Left kidney (tissue), 1 donor: ENCODE measurements at regions not wholly inside any gene's neighbourhood (a gene's known extent, or its start where the extent isn't known, plus 50 kb on each side); places are given as distances from the start of the nearest gene placed in this dataset.

Experiments used
- DNase-seq: peaks from one replicate; pipeline ENCODE4 v3.0.0-alpha.2; 2013

DNA sequence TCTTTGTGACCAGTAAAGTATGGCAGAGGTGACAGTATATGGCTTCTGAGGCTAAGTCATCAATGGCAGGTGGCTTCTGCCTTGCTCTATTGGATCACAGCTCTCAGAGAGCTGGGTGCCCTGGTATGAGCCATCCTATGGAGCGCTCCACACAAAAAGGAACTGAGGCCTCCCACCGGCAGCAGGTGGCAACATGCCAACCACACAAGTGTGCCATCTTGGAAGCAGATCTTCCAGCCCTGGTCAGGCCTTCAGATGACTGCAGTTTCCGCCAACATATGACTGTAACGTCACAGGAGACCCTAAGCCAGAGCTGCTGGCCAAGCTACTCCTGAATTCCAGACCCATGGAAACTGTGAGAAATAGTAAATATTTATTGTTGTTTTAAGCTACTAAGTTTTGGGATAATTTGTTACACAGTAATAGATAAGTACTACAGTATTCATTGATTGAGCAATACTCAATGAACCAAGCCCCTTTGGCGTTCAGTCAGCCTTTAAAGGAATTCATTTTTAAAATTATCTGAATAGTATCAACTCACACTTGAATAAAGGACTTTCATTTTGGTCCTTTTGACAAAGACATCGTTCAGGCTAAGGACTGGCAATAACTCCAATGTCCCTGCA is 69.4 kb upstream of the LHX1 start:
- no peak for DNase-seq

DNA sequence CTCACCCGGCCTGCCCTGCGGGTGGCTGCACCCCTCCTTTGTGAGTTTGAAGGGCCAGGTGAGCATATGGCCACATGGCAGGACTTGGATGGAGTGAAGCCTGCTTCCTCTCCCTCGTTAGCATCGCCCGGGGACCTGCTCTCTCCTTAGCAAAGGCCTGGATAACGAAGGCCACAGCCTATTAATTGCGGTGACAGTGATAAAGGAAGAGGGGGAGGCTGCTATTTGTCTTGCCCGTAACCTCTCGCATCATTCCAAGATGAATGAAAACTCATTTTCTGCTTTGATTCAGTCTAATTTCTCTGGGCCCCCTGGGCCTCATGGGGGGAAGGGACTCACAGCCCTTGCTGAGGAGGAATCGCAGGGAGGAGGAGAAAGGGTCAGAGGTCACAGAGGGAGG is 68.5 kb upstream of the LHX1 start:
- no peak for DNase-seq

DNA sequence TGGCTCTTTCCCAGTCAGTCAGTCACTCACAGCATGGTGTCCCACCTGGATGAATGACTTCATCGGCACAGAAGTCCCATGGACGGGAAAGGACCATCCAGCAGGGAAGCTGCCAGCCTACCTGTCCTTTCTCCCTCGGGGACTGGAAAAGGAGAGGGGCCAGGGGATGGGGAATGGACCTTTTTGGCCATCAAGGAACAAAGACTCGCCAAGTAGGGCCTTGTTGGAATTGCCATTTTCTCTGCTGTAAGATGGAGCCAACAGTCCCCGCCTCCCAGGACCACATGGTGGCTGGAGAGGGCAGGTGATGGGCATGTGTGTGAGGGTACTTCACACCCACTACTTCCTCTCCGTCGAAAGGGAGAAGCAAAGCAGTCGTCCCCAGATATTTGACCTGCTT is 67.8 kb upstream of the LHX1 start:
- DNase-seq, result no peak

DNA sequence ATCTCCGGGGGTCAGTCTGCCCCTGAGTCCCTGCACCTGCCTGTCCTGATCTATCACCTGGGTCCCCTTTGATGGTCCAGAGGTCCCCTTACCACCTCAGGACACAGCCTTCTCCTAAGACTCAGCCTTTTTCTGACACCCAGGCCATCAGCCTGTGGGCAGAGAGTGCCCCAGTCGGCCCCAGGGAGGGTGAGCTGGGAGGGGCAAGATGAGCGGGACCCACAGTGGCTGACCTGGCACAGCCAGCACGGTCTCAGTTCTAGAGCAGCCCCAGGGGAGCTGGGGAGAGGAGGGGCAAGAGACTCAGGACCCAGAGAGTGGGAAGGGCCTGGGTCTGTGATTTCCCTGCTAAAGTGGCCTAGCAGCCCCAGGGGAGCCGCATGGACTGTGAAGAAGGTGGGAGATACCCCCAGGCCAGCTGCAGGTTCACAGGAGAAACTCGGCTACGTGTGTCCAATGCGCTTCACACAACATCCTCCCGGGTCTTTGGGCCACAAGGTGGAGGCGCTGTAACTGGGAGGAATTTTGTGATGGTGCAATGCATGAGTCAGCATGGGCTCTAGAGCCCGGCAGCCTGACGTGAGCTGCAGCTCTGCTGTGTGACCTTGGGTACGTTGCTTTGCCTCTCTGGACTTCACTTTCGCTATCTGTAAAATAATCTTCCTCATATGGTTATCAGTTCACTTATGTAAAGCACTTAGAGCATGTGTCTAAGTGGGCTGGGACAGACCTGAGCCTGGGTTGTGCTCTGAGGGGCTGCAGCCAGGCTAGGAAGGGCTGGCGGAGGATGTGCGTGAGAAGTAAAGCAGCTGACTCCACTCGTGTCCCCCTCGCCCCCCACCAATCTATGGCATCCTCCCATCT is 67.2 kb upstream of the LHX1 start:
- no peak for DNase-seq

DNA sequence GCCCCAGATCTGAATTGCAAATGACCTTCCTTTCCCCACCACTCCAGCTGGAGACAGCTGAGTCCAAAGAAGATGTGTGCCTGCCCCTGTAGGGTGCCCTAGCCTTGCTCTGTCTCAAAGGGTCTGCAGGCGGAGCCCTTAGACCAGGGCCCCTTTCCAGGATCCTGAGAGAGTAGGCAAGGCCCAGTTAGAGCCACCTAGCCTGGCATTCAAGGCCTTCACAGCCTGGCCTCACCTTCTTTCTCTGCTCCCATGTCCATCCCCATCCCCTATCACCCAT is 66.6 kb upstream of the LHX1 start:
- DNase-seq, result no peak

DNA sequence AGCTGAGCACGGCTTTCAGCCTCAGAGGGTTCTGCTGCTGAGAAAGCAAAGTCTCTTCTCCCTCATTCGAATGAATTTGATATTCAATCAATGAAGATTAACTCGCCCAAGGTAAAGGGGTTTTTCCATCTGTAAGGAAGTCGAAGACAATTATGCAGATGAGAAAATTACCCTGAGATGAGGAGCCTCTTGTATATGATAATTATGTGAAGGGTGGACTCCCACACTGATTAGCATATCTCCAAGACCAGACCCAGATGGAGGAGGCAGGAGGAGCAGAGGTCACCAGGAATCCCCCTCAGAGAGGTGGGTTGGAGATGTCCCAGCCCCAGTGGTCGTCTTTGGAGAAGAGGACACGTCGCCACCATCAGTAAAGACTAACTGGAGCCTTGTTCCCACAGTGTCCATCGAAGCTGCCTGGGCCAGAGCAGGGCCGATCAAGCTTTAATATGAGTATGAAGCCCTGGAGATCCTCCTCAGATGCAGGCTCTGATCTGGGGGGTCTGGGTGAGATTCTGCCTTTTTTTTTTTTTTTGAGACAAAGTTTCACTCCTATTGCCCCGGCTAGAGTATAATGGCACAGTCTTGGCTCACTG is 61.5 kb upstream of the LHX1 start:
- DNase-seq, result no peak

DNA sequence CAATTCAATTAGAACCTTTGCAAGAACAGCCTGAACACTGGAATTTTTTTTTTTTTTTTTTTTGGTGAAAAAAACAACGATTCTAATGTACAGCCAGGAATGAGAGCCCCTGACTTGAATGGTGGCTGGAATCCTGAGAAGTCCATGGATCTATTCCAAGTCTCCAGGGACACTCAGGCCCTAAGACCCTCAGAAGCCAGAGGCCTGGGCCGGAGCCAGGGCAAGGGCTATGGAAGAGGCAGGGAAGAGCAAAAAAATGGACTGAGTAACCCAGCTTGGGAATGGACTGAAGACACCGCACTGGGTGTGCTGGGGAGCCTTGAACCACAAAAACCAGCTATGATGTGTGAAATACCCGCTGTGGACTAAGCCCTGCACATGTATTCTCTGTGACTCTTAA is 60.3 kb upstream of the LHX1 start:
- no peak for DNase-seq

DNA sequence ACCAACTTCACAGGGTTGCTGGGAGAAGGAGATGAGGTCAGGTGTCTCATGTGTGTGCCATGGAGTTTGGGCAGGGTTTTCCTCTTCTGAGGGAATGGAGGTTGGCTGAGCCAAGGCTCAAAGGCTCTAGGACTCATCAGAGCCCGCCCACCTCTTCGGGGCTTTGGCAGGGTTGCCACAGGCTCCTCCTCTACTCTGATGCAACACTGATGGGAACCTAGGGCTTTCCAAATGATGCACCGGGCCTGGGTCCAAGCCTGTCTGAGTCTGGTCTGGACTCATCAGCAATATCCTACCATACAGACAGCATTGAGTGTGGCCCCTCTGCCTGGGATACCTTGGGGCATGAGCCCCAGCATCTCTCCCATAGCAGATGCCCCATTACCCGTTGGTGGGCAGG is 59.5 kb upstream of the LHX1 start:
- no peak for DNase-seq

DNA sequence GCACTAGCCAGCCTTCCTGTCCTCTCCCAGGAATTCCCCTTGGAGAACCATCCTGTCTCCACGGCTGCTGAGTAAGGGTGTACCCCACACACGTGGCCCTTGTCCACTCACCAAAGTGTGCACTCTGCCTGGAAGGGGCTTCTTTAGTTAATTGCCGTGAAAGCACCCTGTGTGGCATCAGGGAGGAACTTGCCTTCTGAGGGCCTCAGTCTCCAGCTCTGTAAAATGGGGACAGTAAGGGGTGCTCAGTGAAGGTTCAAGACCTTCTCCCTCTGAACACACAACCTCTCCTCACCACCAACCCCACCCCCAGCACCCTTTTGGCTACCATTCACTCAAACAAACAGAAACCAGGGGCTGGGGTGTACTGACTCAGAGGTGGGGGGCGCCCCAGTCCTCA is 59.1 kb upstream of the LHX1 start:
- DNase-seq, result no peak

DNA sequence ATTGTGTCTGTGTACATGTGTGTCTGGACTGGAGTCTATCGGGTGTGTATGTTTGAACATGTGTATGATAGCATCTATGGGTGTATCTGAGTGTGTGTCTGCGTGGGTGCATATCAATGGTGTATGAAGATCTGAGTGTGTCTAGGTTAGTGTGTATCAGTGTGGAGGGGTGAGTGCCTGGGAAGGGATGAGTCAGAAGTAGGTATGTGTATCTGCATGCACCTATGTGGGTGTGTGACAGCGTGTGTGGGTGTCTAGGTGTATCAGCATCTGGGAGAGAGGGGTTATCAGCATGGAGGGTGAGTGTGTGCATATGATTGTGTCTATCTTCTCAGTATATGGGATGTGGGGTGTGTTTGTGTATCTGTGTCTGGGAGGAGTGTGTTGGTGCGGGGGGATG is 58.2 kb upstream of the LHX1 start:
- DNase-seq, result no peak

DNA sequence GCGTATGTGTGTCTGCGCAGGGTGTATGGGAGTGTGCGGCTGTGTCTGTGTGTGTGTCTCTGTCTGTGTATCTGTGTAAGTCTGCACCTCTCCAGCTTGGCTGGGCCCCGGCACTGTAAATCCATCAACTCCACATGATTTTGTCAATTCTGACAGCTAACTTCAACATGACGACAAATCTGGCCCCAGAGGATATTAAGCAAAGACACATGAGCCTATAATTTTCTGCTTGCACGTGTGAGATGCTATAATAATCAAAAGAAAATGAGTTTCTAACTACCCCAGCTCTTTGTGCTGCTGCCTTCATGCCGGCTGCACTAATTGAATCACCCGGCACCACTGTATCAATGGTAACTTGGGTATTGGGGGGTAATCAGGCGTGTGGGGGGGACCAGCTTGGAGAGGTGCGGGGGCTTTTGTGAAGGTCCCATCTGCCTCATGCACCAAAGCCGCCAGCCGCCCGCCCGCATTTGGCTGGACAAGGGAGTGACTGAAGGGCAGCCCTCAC is 57.6 kb upstream of the LHX1 start:
- no peak for DNase-seq

DNA sequence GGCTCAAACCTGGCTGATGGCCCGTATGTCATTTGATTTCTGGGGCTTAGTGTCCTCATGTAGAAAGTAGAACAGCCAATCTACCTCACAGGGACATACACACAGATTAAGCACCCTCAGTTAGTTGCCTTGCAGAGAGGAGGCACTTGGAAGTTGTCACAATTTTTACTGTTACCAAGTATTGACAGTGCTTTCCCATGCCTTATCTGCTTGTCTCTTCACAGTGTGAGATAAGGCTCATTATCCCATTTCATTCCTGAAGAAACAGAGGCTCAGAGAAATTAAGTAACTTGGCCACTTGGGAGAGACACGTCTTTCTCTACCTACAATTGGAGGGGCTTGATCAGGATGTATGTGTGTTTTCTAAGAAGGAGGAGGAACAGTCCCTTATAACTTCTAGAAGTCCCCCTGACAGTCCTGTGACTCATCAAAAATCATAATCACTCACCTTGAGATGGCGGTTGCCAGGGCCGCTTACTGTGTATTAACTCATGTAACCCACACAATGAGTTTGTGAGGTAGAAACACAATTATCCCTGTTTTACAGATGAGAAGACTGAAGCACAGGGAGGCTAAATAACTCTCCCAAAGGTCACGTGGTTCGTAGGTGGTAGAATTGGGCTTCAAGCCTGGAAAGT is 56.9 kb upstream of the LHX1 start:
- no peak for DNase-seq

DNA sequence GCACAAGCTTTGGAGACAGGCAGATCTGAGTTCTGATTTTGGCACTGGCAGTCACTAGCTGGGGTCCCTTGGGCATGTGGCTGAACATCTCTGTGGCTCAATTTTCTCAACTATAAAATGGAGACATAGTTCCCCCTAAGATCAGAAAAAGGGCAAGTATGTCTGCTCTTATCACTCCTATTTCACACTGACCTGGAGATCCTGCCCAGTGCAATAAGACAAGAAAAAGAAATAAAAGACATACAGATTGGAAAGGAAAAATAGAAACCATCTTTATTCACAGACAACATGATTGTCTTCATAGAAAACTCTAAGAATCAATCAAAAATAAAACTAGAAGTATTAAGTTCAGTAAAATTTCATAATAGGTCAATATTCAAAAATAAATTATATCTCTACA is 56.0 kb upstream of the LHX1 start:
- no peak for DNase-seq

DNA sequence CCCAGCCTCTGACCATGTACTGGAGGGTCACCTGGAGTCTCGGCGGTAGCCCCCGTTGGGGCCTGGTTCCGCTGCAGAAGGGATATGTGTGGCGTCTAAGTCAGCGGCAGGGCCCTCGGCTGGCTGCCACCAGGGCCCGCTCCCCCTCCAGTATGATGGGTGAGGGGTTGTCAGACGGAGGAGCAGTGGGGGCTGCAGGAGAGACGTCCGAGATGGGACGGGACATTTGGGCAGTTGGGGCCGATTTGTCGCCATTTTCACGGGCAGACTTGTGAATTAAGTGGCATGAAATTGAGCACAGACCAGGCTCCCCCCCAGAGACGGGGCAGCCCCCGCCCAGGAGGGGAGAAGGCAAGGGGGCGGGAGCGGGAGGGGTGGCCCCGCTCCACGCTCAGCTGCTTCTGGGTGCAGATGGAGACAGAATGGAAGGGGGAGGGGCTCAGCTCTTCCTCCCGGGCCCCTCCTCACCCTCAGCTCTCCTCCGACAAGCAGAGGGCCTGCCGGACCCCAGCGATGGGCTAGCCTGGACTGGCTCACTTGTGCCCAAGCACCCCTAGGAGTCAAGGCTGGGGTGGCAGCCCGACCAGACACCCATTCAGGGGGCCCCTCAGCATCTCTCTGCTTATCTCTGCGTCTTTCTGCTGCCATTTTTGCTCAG is 52.7 kb upstream of the LHX1 start:
- no peak for DNase-seq

DNA sequence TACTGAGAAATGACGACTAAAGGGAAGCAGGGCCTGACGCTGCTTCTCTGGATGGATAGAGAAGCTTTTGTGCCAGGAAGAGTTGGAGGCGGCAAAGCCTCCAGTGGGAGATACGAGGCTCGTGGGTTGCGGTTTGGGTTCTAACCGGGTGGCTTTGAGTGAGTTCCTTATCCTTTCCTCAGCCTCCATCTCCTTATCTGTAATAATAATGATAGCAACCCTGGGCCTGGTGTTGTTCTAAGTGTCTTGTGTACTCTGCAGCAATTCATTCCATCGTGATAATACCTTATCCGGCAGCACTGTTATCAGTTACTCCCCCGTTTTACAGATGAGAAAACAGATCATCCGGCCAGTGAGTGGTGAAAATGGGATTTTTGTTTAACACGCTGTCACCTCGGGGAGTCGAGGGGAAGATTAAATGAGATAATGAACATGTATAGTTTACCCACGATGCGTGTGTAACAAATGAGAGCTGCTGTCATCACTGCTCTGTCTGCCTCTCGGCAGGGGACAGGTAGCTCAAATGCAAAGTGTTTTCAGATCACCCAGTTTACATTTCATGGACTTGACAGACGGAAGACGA is 52.0 kb upstream of the LHX1 start:
- no peak for DNase-seq

DNA sequence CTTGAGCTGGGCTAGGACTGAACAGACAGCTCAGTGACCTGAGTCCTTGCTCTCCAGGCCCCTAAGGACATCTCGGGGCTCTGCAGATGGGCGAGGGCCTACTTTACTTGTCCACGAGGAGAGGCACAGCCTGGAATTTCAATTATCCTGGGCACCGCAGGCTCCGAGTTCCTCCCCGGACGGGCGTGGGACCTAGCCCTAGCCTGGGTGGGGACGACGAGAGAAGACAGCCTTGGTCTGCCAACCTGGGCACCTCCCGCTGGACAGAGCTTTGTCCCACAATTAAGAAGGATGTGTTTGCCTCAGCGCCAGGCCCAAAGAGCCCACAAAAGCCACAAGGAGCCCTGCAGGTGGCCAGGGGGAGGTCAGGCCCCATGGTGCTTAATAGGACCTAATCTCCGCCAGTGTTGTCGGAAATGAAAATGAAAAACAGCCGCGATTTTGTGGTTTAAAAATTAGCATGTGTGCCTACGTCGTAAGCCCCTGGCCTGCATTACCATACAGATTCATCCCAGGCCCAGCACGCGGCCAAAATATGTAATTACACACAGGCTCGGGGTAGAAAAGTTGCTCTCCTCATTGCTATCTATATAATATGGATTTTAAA is 51.4 kb upstream of the LHX1 start:
- DNase-seq, result no peak
